ENCODE measurements at regions not wholly inside any gene's neighbourhood (a gene's known extent, or its start where the extent isn't known, plus 50 kb on each side); places are given as distances from the start of the nearest gene placed in this dataset.

GRCh38 chr2:236340251-236340650 is 76.0 kb upstream of the ASB18 start:
- TF ChIP-seq CTCF (IDR thresholded peaks at IDR 0.05; ENCODE audit: insufficient read depth, low read length, poor library complexity, severe bottlenecking) (no peak), EZH2phosphoT487 (conservative IDR thresholded peaks at IDR 0.05; ENCODE audit: low read length) (no peak)
